GM12892 (cell line): ENCODE measurements at regions not wholly inside any gene's neighbourhood (a gene's known extent, or its start where the extent isn't known, plus 50 kb on each side); places are given as distances from the start of the nearest gene placed in this dataset.

Experiments
- DNase-seq: peaks from one replicate; pipeline ENCODE4 v3.0.0; 2011; ENCODE audit not compliant: insufficient read length
- FAIRE-seq: peaks from 2 replicates; lab custom pipeline; 2011; peaks lifted over from hg19 to GRCh38; lab: Jason Lieb, UNC
- POLR2A ChIP-seq: IDR thresholded peaks from 2 replicates; pipeline ENCODE4 v1.6.1; 2011; ENCODE audit warnings: low read depth, low read length, control low read depth
- POLR2AphosphoS5 ChIP-seq: IDR thresholded peaks from 2 replicates; pipeline ENCODE4 v1.6.1; 2011; ENCODE audit warnings: low read depth, low read length, control low read depth
- TAF1 ChIP-seq: IDR thresholded peaks from 2 replicates; pipeline ENCODE4 v1.6.1; 2011; ENCODE audit warnings: low read depth, mild to moderate bottlenecking, control low read depth, low read length, borderline replicate concordance

DNA sequence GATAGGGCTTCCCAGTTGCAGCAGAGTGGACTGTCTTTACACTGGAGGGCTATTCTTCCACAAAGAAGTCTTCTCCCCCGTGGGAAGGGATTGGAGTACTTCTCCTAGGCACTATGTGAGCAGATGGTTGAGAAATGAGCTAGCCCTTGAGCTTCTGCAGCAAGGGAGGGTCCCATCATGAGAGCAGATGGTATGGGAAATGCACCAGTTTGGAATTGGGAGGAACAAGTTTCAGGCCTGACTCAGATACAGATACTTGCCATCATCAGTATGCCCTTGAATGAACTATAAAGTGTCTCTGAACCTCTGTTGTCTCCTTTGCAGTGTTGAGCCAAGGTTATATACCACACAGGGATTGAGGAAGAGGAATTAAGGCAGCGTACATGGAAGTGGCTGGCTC is 757.4 kb downstream of the RNF144A start:
- DNase-seq (no peak), FAIRE-seq (no peak)
- no peak for TF ChIP-seq POLR2AphosphoS5
- no peak for TF ChIP-seq TAF1
- TF ChIP-seq POLR2A: no peak

DNA sequence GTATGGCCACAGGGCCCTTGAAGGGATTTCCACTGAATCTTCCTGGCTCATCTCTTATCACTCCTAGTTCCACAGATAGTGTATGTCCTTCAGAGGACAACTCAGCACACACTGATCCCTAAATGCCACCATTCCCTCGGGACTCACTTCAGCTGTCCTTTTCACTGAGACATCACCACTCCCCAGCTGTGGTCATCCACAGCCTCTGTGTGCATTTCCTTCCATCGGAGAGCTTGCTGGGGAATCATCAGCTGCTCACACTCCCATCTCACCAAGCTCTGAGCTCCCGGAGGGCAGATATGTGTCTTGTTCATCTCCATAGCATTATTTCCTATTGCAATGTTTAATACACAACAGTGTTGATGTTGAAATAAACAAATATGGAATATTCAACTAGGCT is 759.5 kb downstream of the RNF144A start:
- FAIRE-seq: no peak
- DNase-seq: no peak
- no peak for TF ChIP-seq POLR2AphosphoS5
- TF ChIP-seq TAF1: no peak
- no peak for TF ChIP-seq POLR2A

DNA sequence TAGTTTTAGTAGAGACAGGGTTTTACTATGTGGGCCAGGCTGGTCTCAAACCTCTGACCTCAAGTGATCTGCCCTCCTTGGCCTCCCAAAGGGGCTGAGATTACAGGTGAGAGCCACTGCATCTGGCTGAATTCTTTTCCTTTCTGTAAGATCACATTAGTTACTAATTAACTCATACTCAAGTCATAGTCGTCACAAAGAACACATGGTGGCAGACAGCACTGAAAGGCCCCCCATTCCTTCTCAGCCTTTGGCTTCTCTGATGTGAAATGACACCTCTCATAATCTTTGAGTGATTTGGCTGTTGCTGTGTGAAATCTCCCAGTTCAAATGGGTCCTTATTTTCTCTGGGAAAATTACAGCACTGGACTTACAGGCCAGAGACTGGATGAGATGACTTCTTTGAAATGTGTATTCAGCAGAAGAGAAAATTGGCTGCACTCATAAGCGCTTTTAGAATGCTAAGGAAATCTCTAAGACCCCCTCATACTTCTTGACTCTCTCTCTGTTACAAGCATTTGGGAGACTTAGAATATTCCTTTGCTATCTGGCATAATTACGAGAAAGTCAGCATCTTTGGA is 764.8 kb downstream of the RNF144A start:
- TF ChIP-seq POLR2A (no peak), POLR2AphosphoS5 (no peak), TAF1 (no peak)
- no peak for DNase-seq
- FAIRE-seq: no peak

DNA sequence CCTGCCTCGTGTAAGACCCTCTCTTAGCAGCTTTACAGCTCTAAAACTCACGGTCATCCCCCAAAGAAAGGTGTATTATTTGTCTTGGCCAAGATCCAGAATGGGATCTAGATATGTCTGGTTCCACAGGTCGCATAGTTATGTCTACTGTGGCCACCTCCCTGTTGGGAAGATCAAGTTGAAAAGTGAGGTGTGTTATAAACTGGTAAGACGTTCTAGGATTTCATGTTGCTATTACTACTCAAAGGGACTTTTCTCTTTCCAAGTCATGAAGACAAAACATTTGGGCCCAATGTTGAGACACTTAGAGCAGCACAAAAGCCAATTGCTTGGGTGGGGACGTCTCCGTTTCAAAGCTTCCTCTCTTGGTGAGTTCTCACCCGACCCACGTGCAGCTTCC is 766.0 kb downstream of the RNF144A start:
- DNase-seq (no peak), FAIRE-seq (no peak)

DNA sequence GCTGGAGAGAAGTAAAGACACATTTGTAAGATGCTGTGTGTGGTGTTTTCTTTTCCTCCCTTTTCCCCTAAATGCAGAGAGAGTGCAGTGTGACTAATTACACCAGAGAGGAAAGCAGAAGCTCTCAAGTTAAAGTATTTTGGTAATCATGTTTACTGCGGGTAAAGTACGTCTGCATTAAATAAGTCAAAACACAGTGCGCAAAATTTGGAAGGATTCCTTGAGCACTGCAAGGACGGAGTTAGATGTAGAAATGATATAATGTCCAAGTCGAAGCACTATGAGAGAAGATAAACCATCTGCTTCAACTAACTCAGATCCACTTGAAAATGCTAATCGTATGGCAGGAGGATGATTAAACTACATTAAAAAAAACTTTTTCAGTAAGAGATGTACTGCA is 766.5 kb downstream of the RNF144A start:
- FAIRE-seq (no peak), DNase-seq (no peak)
- TF ChIP-seq POLR2A (no peak), TAF1 (no peak), POLR2AphosphoS5 (no peak)

More for the DNA sequence above, 766.0 kb downstream of the RNF144A start:
- TF ChIP-seq TAF1 (no peak), POLR2AphosphoS5 (no peak), POLR2A (no peak)

DNA sequence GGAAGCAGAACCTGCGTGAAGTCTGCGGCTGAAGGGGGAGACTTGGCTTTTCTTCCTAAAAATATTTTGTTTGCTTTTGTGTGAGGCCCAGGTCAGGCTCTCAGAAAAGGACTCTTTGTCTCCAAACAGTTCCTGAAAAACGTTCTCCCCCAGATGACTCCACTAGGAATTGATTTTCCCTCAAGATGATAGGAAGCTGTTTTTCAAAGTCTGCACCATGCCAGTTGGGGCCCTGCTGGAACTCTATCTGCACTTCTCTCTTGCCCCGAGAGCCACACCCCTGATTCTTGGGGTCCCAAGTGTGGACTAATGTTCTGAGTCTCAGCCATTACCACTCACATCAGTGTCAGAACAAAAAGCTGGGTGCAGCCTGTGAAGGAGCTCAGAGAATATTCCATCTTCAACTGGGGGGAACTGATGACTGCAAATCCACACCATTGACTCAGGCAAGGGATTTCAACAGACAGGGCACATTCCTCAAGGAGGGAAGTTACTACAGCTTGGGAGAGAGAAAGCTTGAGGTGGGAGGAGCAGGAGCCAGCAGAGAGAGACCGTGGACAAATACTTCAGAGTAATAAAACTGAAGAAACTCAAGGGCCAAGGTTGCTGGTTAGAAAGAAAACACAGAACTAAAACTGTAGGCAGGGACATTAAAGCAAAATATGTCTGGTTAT is 768.3 kb downstream of the RNF144A start:
- FAIRE-seq (no peak), DNase-seq (no peak)
- no peak for TF ChIP-seq POLR2AphosphoS5
- TF ChIP-seq POLR2A: no peak
- TF ChIP-seq TAF1: no peak

DNA sequence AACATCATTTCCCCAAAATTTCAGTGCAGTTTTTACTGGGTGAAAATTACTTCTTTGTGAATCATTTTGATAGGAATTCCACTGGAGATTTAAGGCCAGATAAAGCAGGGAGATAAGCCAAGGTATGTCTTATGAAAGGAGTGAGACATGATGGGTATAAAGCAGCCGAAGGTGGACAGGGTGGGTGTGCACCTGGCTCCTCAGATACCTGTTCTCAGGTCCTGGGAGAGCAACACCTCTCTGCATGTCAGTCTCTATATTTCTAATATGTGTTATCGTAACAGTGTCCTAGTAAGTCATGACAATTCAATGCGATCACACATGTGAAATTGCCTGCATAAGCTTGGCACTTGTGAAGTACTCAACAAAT is 768.8 kb downstream of the RNF144A start:
- FAIRE-seq (no peak), DNase-seq (no peak)
- TF ChIP-seq POLR2AphosphoS5 (no peak), TAF1 (no peak), POLR2A (no peak)

DNA sequence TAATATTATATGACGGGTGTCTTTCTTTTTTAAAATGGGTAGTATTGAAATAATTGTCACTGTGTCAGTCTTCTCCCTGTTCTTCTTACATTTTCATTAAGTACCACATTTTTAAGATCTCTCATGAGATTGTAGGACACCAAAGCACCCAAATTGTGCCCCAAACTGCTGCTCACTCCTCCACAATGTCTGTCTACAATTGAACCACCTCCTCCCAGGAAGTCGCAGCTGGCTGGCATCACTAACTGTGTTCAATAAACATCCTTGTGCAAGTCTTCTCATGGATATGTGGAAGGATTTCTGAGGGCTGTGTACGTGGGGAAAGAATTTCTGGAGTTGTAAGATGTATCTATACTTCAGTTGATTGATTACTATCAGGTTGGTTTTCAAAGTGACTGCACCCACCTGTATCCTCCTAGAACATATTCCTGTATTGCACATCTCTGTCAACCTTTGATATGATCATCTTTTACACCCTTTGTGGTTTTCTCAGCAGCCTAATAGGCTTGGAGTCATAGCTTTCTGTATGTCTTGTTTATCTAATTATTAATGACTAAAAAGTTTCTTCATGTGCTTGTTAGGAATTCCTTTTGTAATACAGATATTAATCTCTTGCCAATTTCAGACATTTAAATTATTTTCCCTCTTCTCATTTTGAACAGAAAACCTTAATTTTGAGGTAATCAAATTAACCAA is 774.9 kb downstream of the RNF144A start:
- no peak for TF ChIP-seq POLR2A
- no peak for TF ChIP-seq POLR2AphosphoS5
- TF ChIP-seq TAF1: no peak
- DNase-seq (no peak), FAIRE-seq (no peak)

DNA sequence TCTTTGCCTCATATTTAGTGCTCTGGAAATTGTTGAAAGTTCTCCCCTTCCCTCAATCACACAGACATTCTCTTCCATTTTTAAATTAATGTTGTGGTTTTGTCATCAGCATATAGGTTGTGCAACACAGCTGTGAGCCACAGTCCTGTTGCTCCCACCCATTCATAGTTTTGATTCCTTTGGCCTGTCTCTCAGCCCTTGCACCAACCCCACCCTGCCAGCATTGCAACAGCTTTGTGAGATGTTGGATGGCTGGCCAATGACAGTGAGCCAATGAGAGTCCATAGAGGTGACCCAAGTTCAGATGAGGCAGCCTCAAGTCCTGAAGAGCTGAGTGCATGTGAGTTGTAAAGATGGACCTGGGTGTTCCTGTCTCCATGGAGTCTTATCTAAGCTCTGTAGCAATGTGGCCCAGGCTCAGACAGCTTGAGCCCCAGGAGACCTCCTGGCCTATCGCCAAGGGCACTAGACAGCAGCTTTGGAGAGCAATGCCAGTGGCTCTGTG is 775.5 kb downstream of the RNF144A start:
- TF ChIP-seq POLR2AphosphoS5 (no peak), POLR2A (no peak), TAF1 (no peak)
- DNase-seq: no peak
- FAIRE-seq: no peak

DNA sequence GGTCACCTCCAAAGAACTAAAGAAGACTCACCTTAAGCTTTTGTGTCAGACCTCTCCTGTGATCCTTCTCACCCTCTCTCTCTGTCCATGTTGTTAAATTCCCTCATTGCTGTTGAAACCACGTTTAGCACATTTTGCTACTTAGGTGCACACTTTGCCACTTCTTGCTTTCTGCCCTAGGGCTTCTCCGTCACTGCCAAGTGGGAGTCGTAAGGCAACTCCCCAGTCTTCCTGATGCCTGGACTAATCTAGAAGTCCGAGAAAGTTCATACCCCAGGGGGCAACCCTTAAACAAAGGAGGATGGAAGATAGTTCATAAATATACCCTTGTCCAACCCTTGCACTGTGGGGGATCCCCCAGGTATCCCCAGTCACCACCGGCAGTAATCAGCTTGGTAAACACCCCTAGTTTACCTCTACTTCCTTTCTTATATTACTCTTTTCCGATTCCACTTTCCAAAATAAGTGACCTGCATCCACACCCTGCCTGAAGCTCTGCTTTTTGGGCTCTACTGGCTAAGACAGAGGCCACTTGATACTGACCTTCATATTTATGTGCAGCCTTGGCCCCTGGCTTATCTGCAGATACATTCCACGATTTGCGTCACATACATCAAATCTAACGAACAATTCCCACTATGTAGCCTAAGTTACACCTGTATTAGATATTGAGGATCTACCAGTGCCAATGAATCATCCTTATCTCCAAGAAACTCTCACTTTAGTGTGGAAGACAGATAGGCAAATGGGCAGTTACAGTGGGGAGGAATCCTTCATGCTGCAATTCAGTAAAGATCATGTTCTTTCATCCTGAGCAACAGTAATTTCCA is 776.2 kb downstream of the RNF144A start:
- FAIRE-seq: no peak
- TF ChIP-seq POLR2AphosphoS5 (no peak), TAF1 (no peak), POLR2A (no peak)
- DNase-seq: no peak
